ENCODE measurements at regions not wholly inside any gene's neighbourhood (a gene's known extent, or its start where the extent isn't known, plus 50 kb on each side); places are given as distances from the start of the nearest gene placed in this dataset.
"Not testable (repeated sequence)": the region's sequence is repeated elsewhere in the genome, so short reads cannot be mapped to it uniquely, and the experiment has no call there.

GRCh38 chr3:170809007-170809974 is 60.7 kb downstream of the RPL22L1 start:
- no peak for FAIRE-seq
- no peaks in the 10 kb centered on the region for H3K9me3 ChIP-seq
- DNase-seq, result peak in 1 of 6 donors; percentile 33
- ATAC-seq, result peak; percentile 43 to 81 (median 72)
- intact Hi-C loops (cut with DNase I), result no loop called here
- no peak overlapping the region for H3K4me3 ChIP-seq
- peaks cover 0 to 5% (median 0%) of the 10 kb centered on the region in 3 donors for H3K4me1 ChIP-seq
- peak in 1 of 4 donors; percentile 24 for TF ChIP-seq CTCF (IDR thresholded peaks at IDR 0.05)
- H3K27me3 ChIP-seq, result no peaks in the 10 kb centered on the region
- WGBS, 2 donors, result 74 to 75% methylated on average over 14 of the region's 14 CpGs
- H3K36me3 ChIP-seq, result no peaks in the 10 kb centered on the region
- H3K27ac ChIP-seq, result no peak overlapping the region

- FAIRE-seq, result no peak
- 85 to 94% methylated on average over 5 of the region's 5 CpGs for WGBS, 2 donors
- no peak for ATAC-seq
These were observed 62.0 kb downstream of the RPL22L1 start for GRCh38 chr3:170808041-170808440.

GRCh38 chr3:170806676-170807075 is 63.3 kb downstream of the RPL22L1 start:
- no peak for TF ChIP-seq CTCF (IDR thresholded peaks at IDR 0.05)
- 85 to 87% methylated on average over 2 of the region's 2 CpGs for WGBS, 2 donors

More at GRCh38 chr3:170808041-170808440, 62.0 kb downstream of the RPL22L1 start:
- Histone ChIP-seq H3K4me1 (peaks cover 0 to 5% (median 0%) of the 10 kb centered on the region in 3 donors), H3K27ac (no peak overlapping the region), H3K36me3 (no peaks in the 10 kb centered on the region), H3K9me3 (no peaks in the 10 kb centered on the region), H3K27me3 (no peaks in the 10 kb centered on the region), H3K4me3 (no peak overlapping the region)
- DNase-seq, result no peak
- intact Hi-C loops (cut with DNase I), result no loop called here
- TF ChIP-seq CTCF (IDR thresholded peaks at IDR 0.05), result no peak

GRCh38 chr3:170806141-170806540 is 63.9 kb downstream of the RPL22L1 start:
- DNase-seq, result no peak
- WGBS, 2 donors, result 75 to 82% methylated on average over 5 of the region's 5 CpGs
- FAIRE-seq, result no peak
- TF ChIP-seq CTCF (IDR thresholded peaks at IDR 0.05), result no peak
- H3K27me3 ChIP-seq, result no peaks in the 10 kb centered on the region
- no peak overlapping the region for H3K4me3 ChIP-seq
- intact Hi-C loops (cut with DNase I), result no loop called here
- H3K36me3 ChIP-seq, result no peaks in the 10 kb centered on the region
- no peaks in the 10 kb centered on the region for H3K4me1 ChIP-seq
- H3K9me3 ChIP-seq, result no peaks in the 10 kb centered on the region
- ATAC-seq, result no peak
- H3K27ac ChIP-seq, result no peak overlapping the region

More at GRCh38 chr3:170806676-170807075, 63.3 kb downstream of the RPL22L1 start:
- intact Hi-C loops (cut with DNase I), result no loop called here
- DNase-seq (no peak), FAIRE-seq (no peak), ATAC-seq (no peak)
- no peaks in the 10 kb centered on the region for H3K4me1 ChIP-seq
- H3K9me3 ChIP-seq, result no peaks in the 10 kb centered on the region
- no peak overlapping the region for H3K27ac ChIP-seq
- H3K27me3 ChIP-seq, result no peaks in the 10 kb centered on the region
- no peaks in the 10 kb centered on the region for H3K36me3 ChIP-seq
- H3K4me3 ChIP-seq, result no peak overlapping the region

- H3K4me3 ChIP-seq; H3K36me3 ChIP-seq; H3K4me1 ChIP-seq; H3K27ac ChIP-seq; H3K27me3 ChIP-seq; FAIRE-seq; intact Hi-C loops (cut with DNase I); ATAC-seq; H3K9me3 ChIP-seq; DNase-seq: not testable (repeated sequence)
- WGBS, 2 donors, result 89 to 100% methylated on average over 1 of the region's 1 CpG
These were observed 64.7 kb downstream of the RPL22L1 start for GRCh38 chr3:170805296-170805695.

- intact Hi-C loops (cut with DNase I); FAIRE-seq; ATAC-seq: not testable (repeated sequence)
These were observed 65.4 kb downstream of the RPL22L1 start for GRCh38 chr3:170804634-170805033.

More at GRCh38 chr3:170804634-170805033, 65.4 kb downstream of the RPL22L1 start:
- H3K36me3 ChIP-seq, DNase-seq, H3K27ac ChIP-seq, H3K27me3 ChIP-seq, H3K4me3 ChIP-seq, H3K9me3 ChIP-seq, H3K4me1 ChIP-seq: not testable (repeated sequence)
- WGBS, 2 donors, result 74 to 77% methylated on average over 1 of the region's 1 CpG
